H1 (cell line): ENCODE measurements at regions not wholly inside any gene's neighbourhood (a gene's known extent, or its start where the extent isn't known, plus 50 kb on each side); places are given as distances from the start of the nearest gene placed in this dataset.

Experiments
- NRF1 ChIP-seq: IDR thresholded peaks from 2 replicates; pipeline ENCODE4 v1.6.1; 2011; ENCODE audit warnings: mild to moderate bottlenecking, low read depth, low read length, improper control_type of control experiment

DNA sequence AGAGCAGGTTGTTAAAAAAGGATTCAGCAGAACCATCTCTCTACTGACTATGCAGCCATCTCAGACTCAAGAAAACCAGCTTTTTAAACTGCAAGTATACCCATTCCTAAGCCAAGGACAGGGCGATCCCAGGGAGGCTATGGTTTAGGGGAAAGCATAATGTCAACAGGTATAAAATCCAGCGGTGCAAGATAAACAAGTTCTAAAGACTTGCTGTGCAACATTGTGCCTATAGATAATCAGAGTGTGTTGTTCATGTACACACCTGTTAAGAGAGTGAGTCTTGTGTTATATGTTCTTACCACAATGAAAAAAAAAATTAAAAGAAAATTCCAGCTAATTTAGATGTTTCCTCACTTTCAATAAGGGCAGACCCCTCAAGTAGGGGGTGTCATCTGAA is 63.6 kb upstream of the DIRAS2 start (continued):
- no peak for TF ChIP-seq NRF1
